Neural cell (in vitro differentiated cells): ENCODE measurements at regions not wholly inside any gene's neighbourhood (a gene's known extent, or its start where the extent isn't known, plus 50 kb on each side); places are given as distances from the start of the nearest gene placed in this dataset.

Experiments
- H2AFZ ChIP-seq: fragments of 200-600, 300-800 bp; sonication (generic), shearing (Covaris generic); 2 replicates; pipeline ENCODE4 v1.6.0; 2014; ENCODE audit warnings: low read depth, mild to moderate bottlenecking, antibody characterized with exemption, low read length, moderate library complexity
- H3F3A ChIP-seq: fragments of 200-600 bp; shearing (Covaris generic); 2 replicates; pipeline ENCODE4 v1.6.1; 2016; ENCODE audit warnings: mild to moderate bottlenecking, moderate library complexity, mixed read lengths, antibody characterized with exemption, low read length; ENCODE audit not compliant: insufficient read depth, poor library complexity, severe bottlenecking
- H3K27ac ChIP-seq: fragments of 200-600, 300-800 bp; sonication (generic), shearing (Covaris generic); 2 replicates; pipeline ENCODE4 v1.5.1; 2014; ENCODE audit warnings: mild to moderate bottlenecking, low read length, moderate library complexity
- H3K27me3 ChIP-seq: fragments of 300-800, 200-600 bp; sonication (generic), shearing (Covaris generic); 2 replicates; pipeline ENCODE4 v1.6.0; 2014; ENCODE audit warnings: mild to moderate bottlenecking, low read depth, low read length, moderate library complexity; ENCODE audit not compliant: insufficient read depth
- H3K36me3 ChIP-seq: fragments of 300-800, 200-600 bp; sonication (generic), shearing (Covaris generic); 2 replicates; pipeline ENCODE4 v1.5.1; 2014; ENCODE audit warnings: mild to moderate bottlenecking, antibody characterized with exemption, low read length, moderate library complexity; ENCODE audit not compliant: insufficient read depth
- H3K4me2 ChIP-seq: fragments of 300-800, 200-600 bp; sonication (generic), shearing (Covaris generic); 2 replicates; pipeline ENCODE4 v1.6.0; 2014; ENCODE audit warnings: mild to moderate bottlenecking, low read length
- H3K4me3 ChIP-seq: fragments of 300-800, 200-600 bp; sonication (generic), shearing (Covaris generic); 2 replicates; pipeline ENCODE4 v1.5.1; 2014; ENCODE audit warnings: mild to moderate bottlenecking, low read length, moderate library complexity
- H3K79me2 ChIP-seq: fragments of 200-600 bp; shearing (Covaris generic); replicated peaks from 2 replicates; pipeline ENCODE4 v1.6.0; 2014; ENCODE audit warnings: mild to moderate bottlenecking, low read length, moderate library complexity; ENCODE audit not compliant: insufficient read depth
- H3K9ac ChIP-seq: fragments of 300-800, 200-600 bp; sonication (generic), shearing (Covaris generic); 2 replicates; pipeline ENCODE4 v1.6.1; 2016; ENCODE audit warnings: mild to moderate bottlenecking, low read length, mixed read lengths
- H3K9me2 ChIP-seq: fragments of 200-600 bp; shearing (Covaris generic); 2 replicates; pipeline ENCODE4 v1.6.1; 2016; ENCODE audit warnings: mild to moderate bottlenecking, low read length, mixed read lengths; ENCODE audit not compliant: insufficient read depth
- H3K9me3 ChIP-seq: fragments of 200-600, 300-800 bp; sonication (generic), shearing (Covaris generic); 2 replicates; pipeline ENCODE4 v1.6.1; 2016; ENCODE audit warnings: mild to moderate bottlenecking, mixed run types, low read length, moderate library complexity, mixed read lengths
- H4K20me1 ChIP-seq: fragments of 200-600 bp; shearing (Covaris generic); 2 replicates; pipeline ENCODE4 v1.6.1; 2016; ENCODE audit warnings: mild to moderate bottlenecking, mixed run types; ENCODE audit not compliant: insufficient read depth
- EP300 ChIP-seq: fragments of 450-650 bp; conservative IDR thresholded peaks from 2 replicates; pipeline ENCODE4 v1.6.1; 2014; ENCODE audit warnings: antibody characterized with exemption, mild to moderate bottlenecking, moderate library complexity; ENCODE audit not compliant: poor library complexity, severe bottlenecking
- EZH2 ChIP-seq: fragments of 200-600, 300-800 bp; shearing (Covaris generic), sonication (generic); IDR thresholded peaks from 2 replicates; pipeline ENCODE4 v1.6.1; 2014; ENCODE audit warnings: antibody characterized with exemption, low read length, borderline replicate concordance, mild to moderate bottlenecking; ENCODE audit not compliant: insufficient read depth, poor library complexity, severe bottlenecking
- MXI1 ChIP-seq: fragments of 450-650 bp; conservative IDR thresholded peaks from 2 replicates; pipeline ENCODE4 v1.6.1; 2014; ENCODE audit warnings: antibody characterized with exemption, mild to moderate bottlenecking; ENCODE audit not compliant: poor library complexity, severe bottlenecking
- POLR2AphosphoS5 ChIP-seq: IDR thresholded peaks from 2 replicates; pipeline ENCODE4 v1.6.1; 2012
- RAD21 ChIP-seq: fragments of 450-650 bp; conservative IDR thresholded peaks from 2 replicates; pipeline ENCODE4 v1.6.1; 2014; ENCODE audit warnings: antibody characterized with exemption, mild to moderate bottlenecking, moderate library complexity
- SMC3 ChIP-seq: fragments of 450-650 bp; conservative IDR thresholded peaks from 2 replicates; pipeline ENCODE4 v1.6.1; 2014; ENCODE audit warnings: antibody characterized with exemption, mild to moderate bottlenecking, moderate library complexity; ENCODE audit not compliant: poor library complexity
- TAF1 ChIP-seq: IDR thresholded peaks from 2 replicates; pipeline ENCODE4 v1.6.1; 2012; ENCODE audit warnings: low read depth
- TF ChIP-seq, protein P1 (sequence below): IDR thresholded peaks from 2 replicates; pipeline ENCODE4 v1.6.1; 2012; ENCODE audit warnings: borderline replicate concordance
- TF ChIP-seq, protein P2 (sequence below): fragments of 450-650 bp; IDR thresholded peaks from 2 replicates; pipeline ENCODE4 v1.5.1; 2014; ENCODE audit warnings: antibody characterized with exemption, mild to moderate bottlenecking, moderate library complexity; ENCODE audit not compliant: poor library complexity, severe bottlenecking

DNA sequence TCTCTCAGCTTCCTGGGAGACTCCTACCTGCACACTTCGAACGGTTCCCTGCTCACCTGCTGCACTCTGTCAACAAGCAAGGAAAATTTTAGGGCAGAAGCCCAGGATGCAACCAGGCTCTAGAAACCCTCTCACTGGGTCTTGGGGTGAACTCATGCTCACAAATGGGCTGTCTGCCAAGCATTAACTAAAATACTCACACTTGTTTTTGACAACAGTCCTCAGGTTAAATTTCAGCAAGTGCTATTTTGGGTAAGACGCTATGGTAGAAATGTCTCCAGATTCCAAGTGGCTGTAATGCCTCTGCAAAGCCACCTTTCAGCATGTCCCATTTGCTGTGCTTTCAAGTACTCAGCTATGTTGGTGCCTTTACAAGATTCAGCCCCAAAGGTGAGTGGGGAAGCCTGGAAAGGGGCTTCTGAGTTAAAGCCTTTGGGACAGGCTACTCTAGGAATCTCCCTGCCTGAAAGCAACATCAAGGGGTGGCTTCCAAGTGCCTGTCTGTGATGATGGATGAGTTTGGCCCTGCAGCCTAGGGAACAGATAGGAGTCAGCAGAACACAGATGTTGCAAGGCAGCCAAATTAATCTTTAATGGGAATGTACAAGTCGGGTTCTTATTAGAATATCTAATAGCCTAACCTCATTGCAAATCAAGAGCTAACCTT is 211.9 kb upstream of the SPAG17 start:
- no peak overlapping the region for H3K9ac ChIP-seq
- no peak overlapping the region for H2AFZ ChIP-seq
- no peak overlapping the region for H3K4me3 ChIP-seq
- no peak overlapping the region for H3K27ac ChIP-seq
- H3K9me3 ChIP-seq = no peaks in the 10 kb centered on the region
- H3K79me2 ChIP-seq = no peaks in the 10 kb centered on the region
- H3K4me2 ChIP-seq = no peak overlapping the region
- TF ChIP-seq RAD21 (no peak), TAF1 (no peak), EP300 (no peak), EZH2 (no peak), POLR2AphosphoS5 (no peak), MXI1 (no peak), SMC3 (no peak)
- TF ChIP-seq, protein P1, sequence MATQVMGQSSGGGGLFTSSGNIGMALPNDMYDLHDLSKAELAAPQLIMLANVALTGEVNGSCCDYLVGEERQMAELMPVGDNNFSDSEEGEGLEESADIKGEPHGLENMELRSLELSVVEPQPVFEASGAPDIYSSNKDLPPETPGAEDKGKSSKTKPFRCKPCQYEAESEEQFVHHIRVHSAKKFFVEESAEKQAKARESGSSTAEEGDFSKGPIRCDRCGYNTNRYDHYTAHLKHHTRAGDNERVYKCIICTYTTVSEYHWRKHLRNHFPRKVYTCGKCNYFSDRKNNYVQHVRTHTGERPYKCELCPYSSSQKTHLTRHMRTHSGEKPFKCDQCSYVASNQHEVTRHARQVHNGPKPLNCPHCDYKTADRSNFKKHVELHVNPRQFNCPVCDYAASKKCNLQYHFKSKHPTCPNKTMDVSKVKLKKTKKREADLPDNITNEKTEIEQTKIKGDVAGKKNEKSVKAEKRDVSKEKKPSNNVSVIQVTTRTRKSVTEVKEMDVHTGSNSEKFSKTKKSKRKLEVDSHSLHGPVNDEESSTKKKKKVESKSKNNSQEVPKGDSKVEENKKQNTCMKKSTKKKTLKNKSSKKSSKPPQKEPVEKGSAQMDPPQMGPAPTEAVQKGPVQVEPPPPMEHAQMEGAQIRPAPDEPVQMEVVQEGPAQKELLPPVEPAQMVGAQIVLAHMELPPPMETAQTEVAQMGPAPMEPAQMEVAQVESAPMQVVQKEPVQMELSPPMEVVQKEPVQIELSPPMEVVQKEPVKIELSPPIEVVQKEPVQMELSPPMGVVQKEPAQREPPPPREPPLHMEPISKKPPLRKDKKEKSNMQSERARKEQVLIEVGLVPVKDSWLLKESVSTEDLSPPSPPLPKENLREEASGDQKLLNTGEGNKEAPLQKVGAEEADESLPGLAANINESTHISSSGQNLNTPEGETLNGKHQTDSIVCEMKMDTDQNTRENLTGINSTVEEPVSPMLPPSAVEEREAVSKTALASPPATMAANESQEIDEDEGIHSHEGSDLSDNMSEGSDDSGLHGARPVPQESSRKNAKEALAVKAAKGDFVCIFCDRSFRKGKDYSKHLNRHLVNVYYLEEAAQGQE = no peak
- TF ChIP-seq, protein P2, sequence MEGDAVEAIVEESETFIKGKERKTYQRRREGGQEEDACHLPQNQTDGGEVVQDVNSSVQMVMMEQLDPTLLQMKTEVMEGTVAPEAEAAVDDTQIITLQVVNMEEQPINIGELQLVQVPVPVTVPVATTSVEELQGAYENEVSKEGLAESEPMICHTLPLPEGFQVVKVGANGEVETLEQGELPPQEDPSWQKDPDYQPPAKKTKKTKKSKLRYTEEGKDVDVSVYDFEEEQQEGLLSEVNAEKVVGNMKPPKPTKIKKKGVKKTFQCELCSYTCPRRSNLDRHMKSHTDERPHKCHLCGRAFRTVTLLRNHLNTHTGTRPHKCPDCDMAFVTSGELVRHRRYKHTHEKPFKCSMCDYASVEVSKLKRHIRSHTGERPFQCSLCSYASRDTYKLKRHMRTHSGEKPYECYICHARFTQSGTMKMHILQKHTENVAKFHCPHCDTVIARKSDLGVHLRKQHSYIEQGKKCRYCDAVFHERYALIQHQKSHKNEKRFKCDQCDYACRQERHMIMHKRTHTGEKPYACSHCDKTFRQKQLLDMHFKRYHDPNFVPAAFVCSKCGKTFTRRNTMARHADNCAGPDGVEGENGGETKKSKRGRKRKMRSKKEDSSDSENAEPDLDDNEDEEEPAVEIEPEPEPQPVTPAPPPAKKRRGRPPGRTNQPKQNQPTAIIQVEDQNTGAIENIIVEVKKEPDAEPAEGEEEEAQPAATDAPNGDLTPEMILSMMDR = no peak
- no peaks in the 10 kb centered on the region for H3F3A ChIP-seq
- H3K27me3 ChIP-seq = no peaks in the 10 kb centered on the region
- no peaks in the 10 kb centered on the region for H4K20me1 ChIP-seq
- no peaks in the 10 kb centered on the region for H3K36me3 ChIP-seq
- H3K9me2 ChIP-seq = no peaks in the 10 kb centered on the region

DNA sequence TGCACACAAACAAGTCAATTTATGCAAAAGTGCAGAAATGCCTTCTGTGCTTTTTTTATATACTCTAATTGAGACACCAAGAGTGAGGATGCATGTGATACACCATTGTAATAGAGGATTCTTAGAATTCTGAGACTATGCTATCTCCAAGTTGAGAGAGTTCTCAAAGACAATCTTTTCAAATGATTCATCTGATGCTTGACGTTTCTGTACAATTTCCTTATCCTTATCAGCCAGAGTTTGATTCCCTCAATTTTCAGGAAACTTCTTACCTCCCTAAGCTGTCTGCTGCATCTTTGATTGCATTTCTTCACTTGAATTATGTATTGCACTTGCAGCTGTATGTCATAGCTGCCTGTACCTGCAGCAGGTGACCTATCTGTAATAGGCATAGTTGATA is 211.3 kb upstream of the SPAG17 start:
- H3K27me3 ChIP-seq = no peaks in the 10 kb centered on the region
- H3K79me2 ChIP-seq = no peaks in the 10 kb centered on the region
- H3K36me3 ChIP-seq = no peaks in the 10 kb centered on the region
- H3K4me2 ChIP-seq = no peak overlapping the region
- H3K9me3 ChIP-seq = no peaks in the 10 kb centered on the region
- no peaks in the 10 kb centered on the region for H4K20me1 ChIP-seq
- TF ChIP-seq TAF1 = no peak
- no peak for TF ChIP-seq EZH2
- TF ChIP-seq, protein P2 = no peak
- TF ChIP-seq POLR2AphosphoS5 = no peak
- TF ChIP-seq SMC3 = no peak
- no peak for TF ChIP-seq MXI1
- TF ChIP-seq EP300 = no peak
- TF ChIP-seq, protein P1 = no peak
- no peak for TF ChIP-seq RAD21
- H3K4me3 ChIP-seq = no peak overlapping the region
- H3K9ac ChIP-seq = no peak overlapping the region
- no peak overlapping the region for H2AFZ ChIP-seq
- H3K9me2 ChIP-seq = no peaks in the 10 kb centered on the region
- H3F3A ChIP-seq = no peaks in the 10 kb centered on the region
- no peak overlapping the region for H3K27ac ChIP-seq
